Daoy (cell line): ENCODE measurements at regions not wholly inside any gene's neighbourhood (a gene's known extent, or its start where the extent isn't known, plus 50 kb on each side); places are given as distances from the start of the nearest gene placed in this dataset.

ENCODE experiments used
- DNase-seq: peaks from one replicate; pipeline ENCODE4 v3.0.0-alpha.2; 2015; ENCODE audit warnings: low read depth

GRCh38 chr5:18219241-18219640, 585.0 kb downstream of the TAF11L14 start:
- DNase-seq = no peak

GRCh38 chr5:18220631-18221030, 586.4 kb downstream of the TAF11L14 start:
- DNase-seq = peak; percentile 22

GRCh38 chr5:18236386-18236785, 602.1 kb downstream of the TAF11L14 start:
- peak; percentile 29 for DNase-seq

- DNase-seq = no peak
Measured at GRCh38 chr5:18238321-18238720, 604.1 kb downstream of the TAF11L14 start.

GRCh38 chr5:18240971-18241370, 606.7 kb downstream of the TAF11L14 start:
- DNase-seq = no peak

GRCh38 chr5:18243846-18244245, 609.6 kb downstream of the TAF11L14 start:
- DNase-seq = no peak

- no peak for DNase-seq
Measured at GRCh38 chr5:18244309-18244708, 610.0 kb downstream of the TAF11L14 start.

GRCh38 chr5:18252559-18252958, 618.3 kb downstream of the TAF11L14 start:
- DNase-seq = no peak

GRCh38 chr5:18264126-18264882, 630.0 kb downstream of the TAF11L14 start:
- no peak for DNase-seq

- DNase-seq = peak; percentile 7
Measured at GRCh38 chr5:18270635-18271338, 636.5 kb downstream of the TAF11L14 start.

- no peak for DNase-seq
Measured at GRCh38 chr5:18276939-18277338, 642.7 kb downstream of the TAF11L14 start.

GRCh38 chr5:18281947-18282581, 647.8 kb downstream of the TAF11L14 start:
- peak; percentile 21 for DNase-seq

- no peak for DNase-seq
Measured at GRCh38 chr5:18285257-18285656, 651.0 kb downstream of the TAF11L14 start.

- no peak for DNase-seq
Measured at GRCh38 chr5:18292146-18292545, 657.9 kb downstream of the TAF11L14 start.

GRCh38 chr5:18295696-18296095, 661.4 kb downstream of the TAF11L14 start:
- peak; percentile 33 for DNase-seq

GRCh38 chr5:18299166-18299565, 664.9 kb downstream of the TAF11L14 start:
- no peak for DNase-seq

GRCh38 chr5:18305288-18305924, 671.1 kb downstream of the TAF11L14 start:
- peak; percentile 40 for DNase-seq

GRCh38 chr5:18311266-18311665, 677.0 kb downstream of the TAF11L14 start:
- no peak for DNase-seq

- DNase-seq = no peak
Measured at GRCh38 chr5:18312016-18312415, 677.8 kb downstream of the TAF11L14 start.

GRCh38 chr5:18314192-18314778, 680.0 kb downstream of the TAF11L14 start:
- DNase-seq = peak; percentile 11

- no peak for DNase-seq
Measured at GRCh38 chr5:18321262-18321942, 687.1 kb downstream of the TAF11L14 start.
